ENCODE measurements at regions not wholly inside any gene's neighbourhood (a gene's known extent, or its start where the extent isn't known, plus 50 kb on each side); places are given as distances from the start of the nearest gene placed in this dataset.

DNA sequence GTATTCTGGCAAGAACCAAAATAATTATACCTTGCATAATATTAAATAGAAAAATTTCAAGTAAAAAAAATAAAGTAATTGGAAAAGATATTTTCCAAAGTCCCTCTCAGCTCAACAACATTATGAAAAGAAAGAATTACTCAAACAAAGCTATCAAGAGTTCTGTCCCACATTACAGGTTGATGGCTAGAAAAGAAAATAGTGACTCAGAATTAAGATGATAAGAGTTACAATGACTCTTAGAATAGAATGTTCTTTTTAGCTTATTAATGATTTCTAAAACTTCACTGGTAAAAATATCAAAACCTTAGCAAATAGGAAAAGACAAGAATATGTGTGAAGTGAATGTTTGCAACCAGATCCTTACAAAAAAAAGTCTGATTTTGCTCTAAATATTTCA is 312.5 kb upstream of the PDGFD start:
- no peaks in the 10 kb centered on the region for H3K4me1 ChIP-seq (ENCODE audit: control insufficient read depth in 2 of 2, insufficient read depth in 2 of 2, low read length in 2 of 2)
- no peak overlapping the region for H3K9ac ChIP-seq (ENCODE audit: low read depth in 1 of 2, low read length in 2 of 2)
- H3K4me3 ChIP-seq (ENCODE audit: low read length in 2 of 2), result no peak overlapping the region

DNA sequence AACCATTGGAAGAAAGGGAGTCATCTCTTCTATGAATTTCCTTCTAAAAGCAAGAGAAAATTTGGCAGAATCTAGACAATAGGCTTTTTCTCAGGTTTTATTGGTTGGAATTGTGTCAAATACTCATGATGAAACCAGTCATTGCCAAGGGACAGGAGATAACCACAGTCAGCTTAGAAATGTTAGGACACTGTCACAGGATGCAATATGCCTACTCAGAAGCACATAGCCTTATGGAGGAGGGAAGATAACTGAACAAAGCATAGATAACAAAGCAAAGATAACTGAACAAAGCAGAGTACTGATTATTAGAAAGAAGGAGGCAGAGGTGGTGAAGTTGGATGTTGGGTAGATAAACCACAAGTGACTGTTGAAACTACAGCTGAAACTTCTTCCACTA is 303.5 kb upstream of the PDGFD start:
- Histone ChIP-seq H3K9ac (ENCODE audit: low read depth in 1 of 2, low read length in 2 of 2) (no peak overlapping the region), H3K4me1 (ENCODE audit: control insufficient read depth in 2 of 2, insufficient read depth in 2 of 2, low read length in 2 of 2) (no peaks in the 10 kb centered on the region), H3K27me3 (ENCODE audit: control insufficient read depth in 2 of 2, insufficient read depth in 2 of 2, low read length in 2 of 2) (no peaks in the 10 kb centered on the region)

More for the DNA sequence above, 312.5 kb upstream of the PDGFD start:
- no peaks in the 10 kb centered on the region for H3K27me3 ChIP-seq (ENCODE audit: control insufficient read depth in 2 of 2, insufficient read depth in 2 of 2, low read length in 2 of 2)
- no peaks in the 10 kb centered on the region for H3K36me3 ChIP-seq (ENCODE audit: control insufficient read depth in 2 of 2, insufficient read depth in 2 of 2, low read length in 2 of 2)
- no peaks in the 10 kb centered on the region for H3K9me3 ChIP-seq (ENCODE audit: control insufficient read depth in 2 of 2, low read length in 2 of 2)
- no peak overlapping the region for H3K27ac ChIP-seq (ENCODE audit: low read depth in 2 of 2, low read length in 2 of 2)

DNA sequence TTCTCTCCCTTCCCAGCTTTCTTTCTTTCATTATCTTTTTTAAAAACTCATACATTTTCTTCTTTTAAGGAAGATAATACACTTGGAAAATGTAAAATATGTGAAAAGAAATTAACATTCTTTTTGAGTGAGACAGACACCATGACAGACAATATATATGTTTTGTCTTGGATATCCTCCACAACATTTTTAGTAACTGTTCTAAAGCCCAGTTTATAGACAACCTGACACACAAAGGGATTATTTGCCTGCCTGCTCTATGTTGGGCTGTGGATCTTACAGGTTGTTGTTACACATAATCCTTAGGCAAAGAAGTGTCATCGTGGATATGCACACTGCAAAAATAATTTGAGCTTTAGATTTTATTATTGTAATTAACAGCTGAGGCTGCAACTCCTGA is 301.4 kb upstream of the PDGFD start:
- Histone ChIP-seq H3K9ac (ENCODE audit: low read depth in 1 of 2, low read length in 2 of 2) (no peak overlapping the region), H3K9me3 (ENCODE audit: control insufficient read depth in 2 of 2, low read length in 2 of 2) (no peaks in the 10 kb centered on the region)

More for the DNA sequence above, 303.5 kb upstream of the PDGFD start:
- Histone ChIP-seq H3K4me3 (ENCODE audit: low read length in 2 of 2) (no peak overlapping the region), H3K27ac (ENCODE audit: low read depth in 2 of 2, low read length in 2 of 2) (no peak overlapping the region), H3K9me3 (ENCODE audit: control insufficient read depth in 2 of 2, low read length in 2 of 2) (no peaks in the 10 kb centered on the region), H3K36me3 (ENCODE audit: control insufficient read depth in 2 of 2, insufficient read depth in 2 of 2, low read length in 2 of 2) (no peaks in the 10 kb centered on the region)

DNA sequence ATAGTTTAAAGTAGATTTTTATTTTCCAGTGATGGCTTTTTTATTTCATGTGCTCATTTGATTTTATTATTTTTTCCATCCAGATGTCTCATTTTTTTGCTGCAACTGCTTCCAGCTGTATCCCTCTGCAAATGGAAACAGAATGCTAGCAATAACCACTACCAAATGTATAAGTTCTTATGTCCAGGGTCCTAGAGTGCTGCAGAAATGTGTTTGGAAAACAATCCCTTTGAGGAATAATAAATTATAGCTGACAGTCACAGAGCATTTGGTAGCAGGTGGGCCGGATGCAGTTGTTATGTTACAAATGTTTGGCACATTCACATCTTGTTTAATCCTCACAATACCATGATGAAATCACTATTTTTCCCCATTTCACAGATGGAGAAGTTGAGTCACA is 300.7 kb upstream of the PDGFD start:
- no peak overlapping the region for H3K9ac ChIP-seq (ENCODE audit: low read depth in 1 of 2, low read length in 2 of 2)
- H3K27ac ChIP-seq (ENCODE audit: low read depth in 2 of 2, low read length in 2 of 2), result no peak overlapping the region
- no peak overlapping the region for H3K4me3 ChIP-seq (ENCODE audit: low read length in 2 of 2)
- no peaks in the 10 kb centered on the region for H3K4me1 ChIP-seq (ENCODE audit: control insufficient read depth in 2 of 2, insufficient read depth in 2 of 2, low read length in 2 of 2)
- no peaks in the 10 kb centered on the region for H3K9me3 ChIP-seq (ENCODE audit: control insufficient read depth in 2 of 2, low read length in 2 of 2)
- H3K27me3 ChIP-seq (ENCODE audit: control insufficient read depth in 2 of 2, insufficient read depth in 2 of 2, low read length in 2 of 2), result no peaks in the 10 kb centered on the region
- H3K36me3 ChIP-seq (ENCODE audit: control insufficient read depth in 2 of 2, insufficient read depth in 2 of 2, low read length in 2 of 2), result no peaks in the 10 kb centered on the region

More for the DNA sequence above, 301.4 kb upstream of the PDGFD start:
- Histone ChIP-seq H3K4me3 (ENCODE audit: low read length in 2 of 2) (no peak overlapping the region), H3K4me1 (ENCODE audit: control insufficient read depth in 2 of 2, insufficient read depth in 2 of 2, low read length in 2 of 2) (no peaks in the 10 kb centered on the region), H3K36me3 (ENCODE audit: control insufficient read depth in 2 of 2, insufficient read depth in 2 of 2, low read length in 2 of 2) (no peaks in the 10 kb centered on the region), H3K27me3 (ENCODE audit: control insufficient read depth in 2 of 2, insufficient read depth in 2 of 2, low read length in 2 of 2) (no peaks in the 10 kb centered on the region), H3K27ac (ENCODE audit: low read depth in 2 of 2, low read length in 2 of 2) (no peak overlapping the region)

DNA sequence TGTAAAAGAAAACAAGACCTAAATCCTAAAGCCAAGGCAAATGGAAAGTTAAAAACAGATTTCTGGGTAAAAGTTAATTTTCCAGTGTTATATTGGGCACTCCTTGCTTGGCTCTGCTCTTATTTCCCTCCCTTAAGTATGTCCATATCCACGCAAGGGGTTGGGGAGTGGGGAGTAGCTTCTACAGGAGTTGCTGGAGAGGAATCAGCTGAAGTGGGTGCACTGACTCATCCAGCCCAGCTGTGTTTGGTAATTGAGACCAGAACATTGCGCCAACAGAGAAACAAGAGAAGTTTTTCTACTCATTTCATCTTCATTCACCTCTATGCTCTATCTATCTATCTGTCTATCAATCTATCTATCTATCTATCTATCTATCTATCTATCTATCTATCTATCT is 298.4 kb upstream of the PDGFD start:
- no peaks in the 10 kb centered on the region for H3K27me3 ChIP-seq (ENCODE audit: control insufficient read depth in 2 of 2, insufficient read depth in 2 of 2, low read length in 2 of 2)
- no peak overlapping the region for H3K27ac ChIP-seq (ENCODE audit: low read depth in 2 of 2, low read length in 2 of 2)
- H3K4me3 ChIP-seq (ENCODE audit: low read length in 2 of 2), result no peak overlapping the region
- H3K9me3 ChIP-seq (ENCODE audit: control insufficient read depth in 2 of 2, low read length in 2 of 2), result no peaks in the 10 kb centered on the region
- no peaks in the 10 kb centered on the region for H3K4me1 ChIP-seq (ENCODE audit: control insufficient read depth in 2 of 2, insufficient read depth in 2 of 2, low read length in 2 of 2)
- no peak overlapping the region for H3K9ac ChIP-seq (ENCODE audit: low read depth in 1 of 2, low read length in 2 of 2)
- no peaks in the 10 kb centered on the region for H3K36me3 ChIP-seq (ENCODE audit: control insufficient read depth in 2 of 2, insufficient read depth in 2 of 2, low read length in 2 of 2)

DNA sequence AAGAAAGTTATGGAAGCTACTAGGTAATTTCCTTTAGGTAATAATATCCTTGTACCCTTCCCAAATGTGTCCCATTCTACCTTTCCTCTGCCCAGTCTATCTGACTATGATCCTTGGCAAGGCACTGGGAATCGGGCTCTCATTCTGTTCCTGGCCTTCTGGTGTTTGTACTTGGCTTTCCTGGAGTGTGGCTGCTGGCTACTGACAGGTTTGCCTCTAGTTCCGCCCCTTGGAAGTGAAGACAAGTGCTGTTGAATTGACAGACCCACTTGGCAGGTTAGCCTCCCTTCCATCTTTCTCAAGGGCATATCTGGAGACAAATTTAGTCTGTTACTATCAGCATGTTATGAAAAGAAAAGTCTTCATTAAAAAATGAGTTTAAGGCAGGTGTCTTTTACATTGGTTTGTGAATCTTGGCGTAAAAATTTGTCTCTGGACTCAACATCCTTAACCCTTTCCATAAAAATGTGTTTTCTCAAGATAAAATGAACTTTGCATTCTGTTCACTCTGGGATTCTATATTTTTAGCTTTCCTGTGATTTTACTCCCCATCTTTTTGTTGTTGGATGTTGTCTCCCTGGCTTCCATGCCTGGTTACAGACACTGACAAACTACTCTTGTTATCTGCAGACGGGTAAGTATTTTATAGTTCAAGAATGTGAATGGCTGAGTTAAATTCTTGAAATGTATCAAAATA is 287.4 kb upstream of the PDGFD start:
- Histone ChIP-seq H3K4me1 (ENCODE audit: control insufficient read depth in 2 of 2, insufficient read depth in 2 of 2, low read length in 2 of 2) (no peaks in the 10 kb centered on the region), H3K27me3 (ENCODE audit: control insufficient read depth in 2 of 2, insufficient read depth in 2 of 2, low read length in 2 of 2) (no peaks in the 10 kb centered on the region), H3K36me3 (ENCODE audit: control insufficient read depth in 2 of 2, insufficient read depth in 2 of 2, low read length in 2 of 2) (no peaks in the 10 kb centered on the region), H3K9ac (ENCODE audit: low read depth in 1 of 2, low read length in 2 of 2) (no peak overlapping the region), H3K4me3 (ENCODE audit: low read length in 2 of 2) (no peak overlapping the region), H3K27ac (ENCODE audit: low read depth in 2 of 2, low read length in 2 of 2) (no peak overlapping the region), H3K9me3 (ENCODE audit: control insufficient read depth in 2 of 2, low read length in 2 of 2) (no peaks in the 10 kb centered on the region)

DNA sequence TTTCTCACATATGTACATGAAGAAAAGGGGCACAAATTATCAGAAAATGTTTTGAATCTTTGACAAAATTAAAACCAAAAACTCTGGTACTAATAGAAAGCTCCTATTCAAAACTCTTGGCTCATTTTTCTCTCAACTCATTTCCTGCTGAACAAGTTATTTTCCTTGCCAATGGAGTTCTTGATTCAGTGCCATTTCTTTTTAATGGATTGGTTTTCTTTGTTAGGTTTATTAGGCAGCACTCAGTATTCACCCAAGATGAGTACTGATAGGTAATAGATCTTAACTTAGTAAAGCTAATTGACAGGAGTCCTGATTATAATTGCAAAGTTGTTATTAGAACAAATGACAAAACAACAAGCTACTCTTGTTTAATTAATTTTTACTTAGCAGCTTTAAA is 279.4 kb upstream of the PDGFD start:
- H3K27ac ChIP-seq (ENCODE audit: low read depth in 2 of 2, low read length in 2 of 2), result no peak overlapping the region

DNA sequence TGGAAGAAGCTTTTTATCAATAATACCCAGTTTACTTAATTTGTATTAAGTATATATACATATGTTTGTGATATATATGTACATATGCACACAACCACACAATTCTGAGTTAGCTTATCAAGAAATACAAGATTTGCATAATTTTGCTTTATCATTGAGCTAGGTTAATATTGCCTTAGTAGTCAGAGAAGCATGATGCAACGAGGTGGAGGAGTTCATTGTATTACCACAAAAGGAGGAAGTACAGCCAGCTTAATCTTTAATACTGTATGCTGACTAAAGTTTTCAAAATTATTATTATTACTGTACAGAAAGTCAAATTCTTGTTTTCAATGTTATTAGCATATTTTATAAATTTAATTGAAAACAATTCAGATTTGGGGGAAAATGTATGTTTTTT is 278.4 kb upstream of the PDGFD start:
- H3K9ac ChIP-seq (ENCODE audit: low read depth in 1 of 2, low read length in 2 of 2), result no peak overlapping the region

More for the DNA sequence above, 279.4 kb upstream of the PDGFD start:
- H3K4me3 ChIP-seq (ENCODE audit: low read length in 2 of 2), result no peak overlapping the region
- no peaks in the 10 kb centered on the region for H3K9me3 ChIP-seq (ENCODE audit: control insufficient read depth in 2 of 2, low read length in 2 of 2)
- H3K4me1 ChIP-seq (ENCODE audit: control insufficient read depth in 2 of 2, insufficient read depth in 2 of 2, low read length in 2 of 2), result no peaks in the 10 kb centered on the region
- H3K27me3 ChIP-seq (ENCODE audit: control insufficient read depth in 2 of 2, insufficient read depth in 2 of 2, low read length in 2 of 2), result no peaks in the 10 kb centered on the region
- H3K36me3 ChIP-seq (ENCODE audit: control insufficient read depth in 2 of 2, insufficient read depth in 2 of 2, low read length in 2 of 2), result no peaks in the 10 kb centered on the region
- H3K9ac ChIP-seq (ENCODE audit: low read depth in 1 of 2, low read length in 2 of 2), result no peak overlapping the region

DNA sequence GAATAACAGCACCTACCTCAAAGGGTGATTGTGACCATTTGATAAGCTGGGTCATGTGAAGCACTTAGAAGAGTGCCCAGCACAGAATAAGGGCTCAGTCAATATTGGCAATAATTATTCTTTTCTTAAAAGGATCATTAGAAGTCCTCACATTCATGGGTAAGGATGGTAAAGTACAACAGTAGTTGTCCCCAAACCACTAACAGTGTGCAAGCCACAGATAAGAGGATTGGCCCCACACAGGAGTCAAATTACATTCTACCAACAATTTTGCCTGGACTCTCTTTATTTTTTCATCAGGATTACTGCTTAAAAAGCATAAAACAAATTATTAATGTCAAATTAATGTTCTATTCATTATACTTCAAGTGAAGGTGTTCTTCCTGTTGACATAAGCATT is 271.5 kb upstream of the PDGFD start:
- Histone ChIP-seq H3K27me3 (ENCODE audit: control insufficient read depth in 2 of 2, insufficient read depth in 2 of 2, low read length in 2 of 2) (no peaks in the 10 kb centered on the region), H3K4me3 (ENCODE audit: low read length in 2 of 2) (no peak overlapping the region), H3K27ac (ENCODE audit: low read depth in 2 of 2, low read length in 2 of 2) (no peak overlapping the region), H3K4me1 (ENCODE audit: control insufficient read depth in 2 of 2, insufficient read depth in 2 of 2, low read length in 2 of 2) (no peaks in the 10 kb centered on the region), H3K9ac (ENCODE audit: low read depth in 1 of 2, low read length in 2 of 2) (no peak overlapping the region), H3K9me3 (ENCODE audit: control insufficient read depth in 2 of 2, low read length in 2 of 2) (no peaks in the 10 kb centered on the region), H3K36me3 (ENCODE audit: control insufficient read depth in 2 of 2, insufficient read depth in 2 of 2, low read length in 2 of 2) (no peaks in the 10 kb centered on the region)

More for the DNA sequence above, 278.4 kb upstream of the PDGFD start:
- Histone ChIP-seq H3K4me3 (ENCODE audit: low read length in 2 of 2) (no peak overlapping the region), H3K27ac (ENCODE audit: low read depth in 2 of 2, low read length in 2 of 2) (no peak overlapping the region), H3K9me3 (ENCODE audit: control insufficient read depth in 2 of 2, low read length in 2 of 2) (no peaks in the 10 kb centered on the region), H3K36me3 (ENCODE audit: control insufficient read depth in 2 of 2, insufficient read depth in 2 of 2, low read length in 2 of 2) (no peaks in the 10 kb centered on the region), H3K27me3 (ENCODE audit: control insufficient read depth in 2 of 2, insufficient read depth in 2 of 2, low read length in 2 of 2) (no peaks in the 10 kb centered on the region), H3K4me1 (ENCODE audit: control insufficient read depth in 2 of 2, insufficient read depth in 2 of 2, low read length in 2 of 2) (no peaks in the 10 kb centered on the region)

DNA sequence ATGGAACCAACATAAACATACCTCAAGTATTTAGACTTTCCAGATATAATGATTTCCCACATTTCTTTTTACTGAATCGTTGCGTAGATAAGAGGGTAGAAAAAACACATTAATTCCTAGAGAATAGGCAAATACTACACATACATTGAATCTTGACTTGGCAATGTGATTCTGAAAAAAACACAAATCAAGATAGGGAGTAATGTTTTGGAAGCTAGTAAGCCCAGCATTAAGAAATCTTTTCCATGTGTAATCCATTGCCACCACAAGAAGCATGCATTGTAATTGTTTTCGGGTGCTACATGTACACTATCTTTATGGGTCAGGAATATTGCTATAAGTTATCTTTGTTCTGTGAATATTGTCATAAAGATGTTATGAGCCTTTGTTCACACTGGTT is 269.8 kb upstream of the PDGFD start:
- no peaks in the 10 kb centered on the region for H3K27me3 ChIP-seq (ENCODE audit: control insufficient read depth in 2 of 2, insufficient read depth in 2 of 2, low read length in 2 of 2)

More for the DNA sequence above, 269.8 kb upstream of the PDGFD start:
- Histone ChIP-seq H3K9me3 (ENCODE audit: control insufficient read depth in 2 of 2, low read length in 2 of 2) (no peaks in the 10 kb centered on the region), H3K36me3 (ENCODE audit: control insufficient read depth in 2 of 2, insufficient read depth in 2 of 2, low read length in 2 of 2) (no peaks in the 10 kb centered on the region), H3K27ac (ENCODE audit: low read depth in 2 of 2, low read length in 2 of 2) (no peak overlapping the region), H3K4me1 (ENCODE audit: control insufficient read depth in 2 of 2, insufficient read depth in 2 of 2, low read length in 2 of 2) (no peaks in the 10 kb centered on the region), H3K4me3 (ENCODE audit: low read length in 2 of 2) (no peak overlapping the region), H3K9ac (ENCODE audit: low read depth in 1 of 2, low read length in 2 of 2) (no peak overlapping the region)

Data from mucosa of rectum (tissue), 2 donors.